GM18505 (cell line): ENCODE measurements at regions not wholly inside any gene's neighbourhood (a gene's known extent, or its start where the extent isn't known, plus 50 kb on each side); places are given as distances from the start of the nearest gene placed in this dataset.

Experiments
- ATAC-seq: cut with Tn5 transposase; IDR thresholded peaks from one replicate; pipeline ENCODE4 v1.9.1; 2021; ENCODE audit not compliant: unreplicated experiment
- POLR2A ChIP-seq: IDR thresholded peaks from 4 replicates; pipeline ENCODE4 v1.6.1; 2011; ENCODE audit warnings: borderline replicate concordance; ENCODE audit not compliant: insufficient read depth, insufficient read length; ENCODE audit errors: extremely low read depth

GRCh38 chr3:76965122-76965725, 74.7 kb upstream of the ROBO2 start:
- no peak for TF ChIP-seq POLR2A
- no peak for ATAC-seq

- ATAC-seq: no peak
- TF ChIP-seq POLR2A: no peak
Measured at GRCh38 chr3:76969471-76969870, 70.4 kb upstream of the ROBO2 start.

- no peak for TF ChIP-seq POLR2A
- ATAC-seq: no peak
Measured at GRCh38 chr3:76969996-76970615, 69.8 kb upstream of the ROBO2 start.

- TF ChIP-seq POLR2A: no peak
- no peak for ATAC-seq
Measured at GRCh38 chr3:76972624-76973296, 67.1 kb upstream of the ROBO2 start.

- no peak for ATAC-seq
- no peak for TF ChIP-seq POLR2A
Measured at GRCh38 chr3:76976996-76977395, 62.9 kb upstream of the ROBO2 start.

GRCh38 chr3:76985645-76986044, 54.3 kb upstream of the ROBO2 start:
- no peak for TF ChIP-seq POLR2A
- no peak for ATAC-seq

GRCh38 chr3:76986876-76987474, 52.9 kb upstream of the ROBO2 start:
- ATAC-seq: no peak
- TF ChIP-seq POLR2A: no peak
